ENCODE measurements at regions not wholly inside any gene's neighbourhood (a gene's known extent, or its start where the extent isn't known, plus 50 kb on each side); places are given as distances from the start of the nearest gene placed in this dataset.
"Not testable (repeated sequence)": the region's sequence is repeated elsewhere in the genome, so short reads cannot be mapped to it uniquely, and the experiment has no call there.

- DNase-seq (ENCODE audit: low spot score), result no peak
Measured at GRCh38 chr12:62008703-62009102, 251.5 kb upstream of the USP15 start.

- DNase-seq (ENCODE audit: low spot score), result no peak
Measured at GRCh38 chr12:62009445-62009844, 250.8 kb upstream of the USP15 start.

GRCh38 chr12:62010331-62010906, 249.8 kb upstream of the USP15 start:
- not testable (repeated sequence) for DNase-seq (ENCODE audit: low spot score)

GRCh38 chr12:62010973-62011372, 249.2 kb upstream of the USP15 start:
- not testable (repeated sequence) for DNase-seq (ENCODE audit: low spot score)

GRCh38 chr12:62014330-62014729, 245.9 kb upstream of the USP15 start:
- DNase-seq (ENCODE audit: low spot score), result no peak

GRCh38 chr12:62016021-62016420, 244.2 kb upstream of the USP15 start:
- DNase-seq (ENCODE audit: low spot score), result no peak

GRCh38 chr12:62021808-62022207, 238.4 kb upstream of the USP15 start:
- DNase-seq (ENCODE audit: low spot score), result no peak

GRCh38 chr12:62028536-62028935, 231.7 kb upstream of the USP15 start:
- DNase-seq (ENCODE audit: low spot score), result no peak

- DNase-seq (ENCODE audit: low spot score), result no peak
Measured at GRCh38 chr12:62032870-62033269, 227.3 kb upstream of the USP15 start.

- no peak for DNase-seq (ENCODE audit: low spot score)
Measured at GRCh38 chr12:62044450-62045135, 215.6 kb upstream of the USP15 start.

GRCh38 chr12:62045211-62045610, 215.0 kb upstream of the USP15 start:
- DNase-seq (ENCODE audit: low spot score), result no peak

GRCh38 chr12:62050785-62051184, 209.4 kb upstream of the USP15 start:
- DNase-seq (ENCODE audit: low spot score), result no peak

- no peak for DNase-seq (ENCODE audit: low spot score)
Measured at GRCh38 chr12:62069976-62070375, 190.2 kb upstream of the USP15 start.

GRCh38 chr12:62073236-62073635, 187.0 kb upstream of the USP15 start:
- not testable (repeated sequence) for DNase-seq (ENCODE audit: low spot score)

- DNase-seq (ENCODE audit: low spot score), result no peak
Measured at GRCh38 chr12:62075870-62076269, 184.3 kb upstream of the USP15 start.

- no peak for DNase-seq (ENCODE audit: low spot score)
Measured at GRCh38 chr12:62078020-62078419, 182.2 kb upstream of the USP15 start.

GRCh38 chr12:62082448-62082847, 177.8 kb upstream of the USP15 start:
- DNase-seq (ENCODE audit: low spot score), result no peak

- no peak for DNase-seq (ENCODE audit: low spot score)
Measured at GRCh38 chr12:62098132-62098531, 162.1 kb upstream of the USP15 start.

- no peak for DNase-seq (ENCODE audit: low spot score)
Measured at GRCh38 chr12:62103748-62104147, 156.5 kb upstream of the USP15 start.

- DNase-seq (ENCODE audit: low spot score), result no peak
Measured at GRCh38 chr12:62106547-62107185, 153.5 kb upstream of the USP15 start.

- no peak for DNase-seq (ENCODE audit: low spot score)
Measured at GRCh38 chr12:62113366-62114011, 146.7 kb upstream of the USP15 start.

- no peak for DNase-seq (ENCODE audit: low spot score)
Measured at GRCh38 chr12:62116986-62117385, 143.2 kb upstream of the USP15 start.

- peak; percentile 48 for DNase-seq (ENCODE audit: low spot score)
Measured at GRCh38 chr12:62123721-62124203, 136.4 kb upstream of the USP15 start.
